WI38 (cell line): ENCODE measurements at regions not wholly inside any gene's neighbourhood (a gene's known extent, or its start where the extent isn't known, plus 50 kb on each side); places are given as distances from the start of the nearest gene placed in this dataset.

Source experiments
- H3K4me3 ChIP-seq: 2 replicates; pipeline ENCODE4 v1.5.1; 2011; ENCODE audit warnings: low read depth, mild to moderate bottlenecking, control low read depth, low read length
- TF ChIP-seq, protein P1 (sequence below): IDR thresholded peaks from 2 replicates; pipeline ENCODE4 v1.5.1; 2012; ENCODE audit warnings: low read depth, mild to moderate bottlenecking, control low read depth, low read length

DNA sequence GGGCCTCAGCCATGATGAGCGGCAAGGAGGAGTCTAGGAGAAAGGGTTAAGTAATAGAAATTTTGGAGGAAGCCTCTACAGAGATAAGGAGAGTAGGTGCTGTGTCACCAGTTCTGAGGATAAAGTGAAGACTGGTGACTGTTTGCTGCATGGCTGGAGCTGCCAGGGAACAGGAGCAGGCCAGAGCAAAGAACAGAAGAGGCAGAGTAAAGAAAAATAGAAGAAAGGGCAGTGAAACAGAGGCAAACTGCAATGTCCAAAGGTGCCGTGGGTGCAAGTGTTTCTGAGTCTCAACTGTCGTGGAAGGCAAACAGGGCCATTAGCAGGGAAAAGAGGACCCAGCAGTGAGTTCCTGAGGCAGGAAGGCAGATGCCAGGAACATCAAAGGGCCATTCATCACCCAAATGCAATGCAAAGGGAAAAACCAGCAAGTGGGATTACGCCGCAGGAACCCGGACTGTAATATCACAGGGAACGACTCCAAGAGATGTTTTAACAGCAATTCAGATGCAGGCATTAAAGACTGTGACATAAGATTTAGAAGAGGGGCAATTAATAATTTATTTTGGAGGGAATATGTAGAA, 318.3 kb downstream of the FOXO1 start:
- no peak overlapping the region for H3K4me3 ChIP-seq
- TF ChIP-seq, protein P1, sequence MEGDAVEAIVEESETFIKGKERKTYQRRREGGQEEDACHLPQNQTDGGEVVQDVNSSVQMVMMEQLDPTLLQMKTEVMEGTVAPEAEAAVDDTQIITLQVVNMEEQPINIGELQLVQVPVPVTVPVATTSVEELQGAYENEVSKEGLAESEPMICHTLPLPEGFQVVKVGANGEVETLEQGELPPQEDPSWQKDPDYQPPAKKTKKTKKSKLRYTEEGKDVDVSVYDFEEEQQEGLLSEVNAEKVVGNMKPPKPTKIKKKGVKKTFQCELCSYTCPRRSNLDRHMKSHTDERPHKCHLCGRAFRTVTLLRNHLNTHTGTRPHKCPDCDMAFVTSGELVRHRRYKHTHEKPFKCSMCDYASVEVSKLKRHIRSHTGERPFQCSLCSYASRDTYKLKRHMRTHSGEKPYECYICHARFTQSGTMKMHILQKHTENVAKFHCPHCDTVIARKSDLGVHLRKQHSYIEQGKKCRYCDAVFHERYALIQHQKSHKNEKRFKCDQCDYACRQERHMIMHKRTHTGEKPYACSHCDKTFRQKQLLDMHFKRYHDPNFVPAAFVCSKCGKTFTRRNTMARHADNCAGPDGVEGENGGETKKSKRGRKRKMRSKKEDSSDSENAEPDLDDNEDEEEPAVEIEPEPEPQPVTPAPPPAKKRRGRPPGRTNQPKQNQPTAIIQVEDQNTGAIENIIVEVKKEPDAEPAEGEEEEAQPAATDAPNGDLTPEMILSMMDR = no peak

DNA sequence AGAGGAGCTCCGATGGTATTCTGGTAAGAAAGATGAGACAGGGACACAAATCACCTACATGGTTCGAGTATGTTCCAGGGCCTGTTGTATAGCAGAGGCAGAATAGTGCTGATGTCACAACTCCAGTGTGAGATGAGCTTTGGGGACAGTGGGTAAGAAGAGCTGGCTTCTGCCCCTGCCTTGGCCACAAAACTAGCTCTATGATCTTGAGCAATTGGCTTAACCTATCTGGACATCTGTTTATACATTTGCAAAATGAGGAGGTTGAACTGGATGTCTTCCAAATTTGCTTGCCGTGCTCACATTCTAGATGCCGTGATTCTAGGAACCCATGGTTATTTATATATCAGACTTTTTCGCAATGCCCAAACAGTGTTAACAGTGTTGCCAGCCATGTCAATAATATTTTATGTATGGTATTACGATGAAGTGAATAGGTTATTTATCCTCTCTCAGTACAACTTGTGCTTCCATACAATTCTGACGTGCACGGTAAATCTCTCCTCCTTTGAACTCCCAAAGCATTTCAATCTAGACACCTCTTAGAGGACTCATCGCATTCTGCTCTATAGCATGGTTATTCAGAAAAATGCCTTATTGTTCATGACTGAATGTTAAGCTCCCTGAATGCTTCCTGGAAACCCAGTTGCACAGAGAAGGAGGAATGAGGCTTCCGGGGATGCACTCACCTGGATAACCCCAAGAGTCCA, 316.0 kb downstream of the FOXO1 start:
- H3K4me3 ChIP-seq = no peak overlapping the region
- TF ChIP-seq, protein P1 = no peak

DNA sequence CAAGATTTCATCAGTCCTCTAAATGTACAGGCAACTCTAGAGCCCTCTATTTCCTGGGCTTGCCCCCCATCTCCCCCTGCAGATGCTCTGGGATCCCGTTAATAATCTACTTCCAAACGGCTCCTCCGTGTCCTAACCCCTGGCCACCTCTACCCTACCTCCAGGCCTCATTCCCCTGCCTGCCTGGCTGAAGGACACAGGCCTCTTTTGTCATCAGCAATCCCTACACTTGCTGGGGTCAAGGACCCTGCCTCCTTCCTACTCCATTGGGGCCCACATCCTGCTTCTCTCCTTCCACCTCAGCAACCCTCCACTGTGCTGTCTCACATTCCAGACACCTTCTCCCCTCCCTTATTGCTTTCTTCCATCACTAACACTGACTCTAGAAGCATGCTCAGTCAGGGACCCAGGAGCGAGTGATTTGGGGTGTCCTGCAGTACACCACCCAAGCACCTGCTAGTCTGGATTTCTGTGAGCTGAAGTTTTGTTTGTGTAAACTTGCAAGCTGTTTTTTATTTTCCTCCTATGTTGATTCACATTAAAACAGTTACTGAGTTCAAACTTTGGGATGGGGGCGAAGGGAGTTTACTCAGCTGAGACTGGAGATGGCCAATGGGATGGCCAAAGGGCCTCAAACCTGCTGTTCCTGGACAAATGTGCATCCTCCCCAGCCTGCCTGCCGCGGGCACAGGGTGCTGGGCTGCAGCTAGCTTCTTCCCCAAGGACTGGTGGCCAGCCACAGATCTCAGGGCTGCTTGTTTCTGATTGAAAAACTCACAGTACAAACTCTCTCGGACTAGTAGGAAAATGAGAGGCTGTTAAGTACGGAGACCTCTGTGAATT, 314.7 kb downstream of the FOXO1 start:
- H3K4me3 ChIP-seq = no peak overlapping the region
- TF ChIP-seq, protein P1 = no peak

DNA sequence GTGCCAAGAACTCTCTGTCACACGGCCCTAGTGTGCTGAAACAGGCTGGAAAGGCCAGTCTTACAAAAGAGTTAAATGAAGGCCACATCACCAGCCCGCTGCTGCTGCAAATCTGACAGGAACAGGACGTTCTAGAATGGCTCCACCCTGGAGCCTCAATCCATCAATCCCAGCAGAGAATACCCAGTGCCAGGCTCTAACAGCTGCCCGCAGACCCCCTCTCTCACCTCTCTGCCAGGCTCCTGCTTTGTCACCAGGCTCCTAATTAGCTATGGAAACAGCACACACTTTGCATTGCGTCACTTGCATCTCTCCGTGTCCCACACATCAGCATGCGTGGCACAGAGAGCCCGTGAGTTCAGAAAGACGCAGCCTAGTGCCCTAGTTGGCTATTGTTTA, 314.1 kb downstream of the FOXO1 start:
- H3K4me3 ChIP-seq = no peak overlapping the region
- TF ChIP-seq, protein P1 = no peak

DNA sequence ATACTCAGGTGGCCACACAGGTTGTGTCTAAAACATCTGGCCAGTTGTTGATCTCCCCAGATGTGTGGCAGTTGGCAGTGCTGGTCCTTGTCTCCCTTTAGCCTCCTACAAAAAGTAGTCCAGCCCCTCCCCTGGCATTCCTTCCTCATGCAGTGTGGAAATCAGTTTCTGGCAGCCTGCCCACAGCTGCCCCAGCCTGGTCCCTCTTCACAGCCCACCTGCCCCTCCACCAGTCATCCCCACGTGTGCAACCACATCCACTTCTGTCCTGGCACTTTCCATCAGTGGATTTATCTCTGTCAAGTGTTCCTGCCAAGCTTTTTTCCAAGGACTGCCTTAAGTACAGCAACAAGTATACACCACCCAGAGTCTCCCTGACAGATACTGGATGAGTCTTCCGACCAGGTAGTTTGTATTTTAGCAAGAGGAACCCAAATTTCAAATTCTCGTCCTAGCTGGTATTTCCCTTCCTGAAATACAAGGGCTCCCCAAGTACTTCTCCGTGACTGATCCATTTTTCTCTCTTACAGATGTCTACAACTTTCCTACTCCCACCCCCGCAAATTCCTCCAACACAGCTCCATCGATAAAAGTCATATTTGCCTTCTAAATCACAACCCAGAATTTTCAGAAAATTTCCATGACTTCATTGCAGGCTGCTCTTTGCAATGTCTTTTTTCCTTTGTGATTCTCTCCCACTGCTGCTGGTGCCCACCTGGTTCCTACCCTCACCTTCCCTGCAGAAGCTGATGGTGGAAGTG, 313.5 kb downstream of the FOXO1 start:
- H3K4me3 ChIP-seq = no peak overlapping the region
- TF ChIP-seq, protein P1 = no peak

DNA sequence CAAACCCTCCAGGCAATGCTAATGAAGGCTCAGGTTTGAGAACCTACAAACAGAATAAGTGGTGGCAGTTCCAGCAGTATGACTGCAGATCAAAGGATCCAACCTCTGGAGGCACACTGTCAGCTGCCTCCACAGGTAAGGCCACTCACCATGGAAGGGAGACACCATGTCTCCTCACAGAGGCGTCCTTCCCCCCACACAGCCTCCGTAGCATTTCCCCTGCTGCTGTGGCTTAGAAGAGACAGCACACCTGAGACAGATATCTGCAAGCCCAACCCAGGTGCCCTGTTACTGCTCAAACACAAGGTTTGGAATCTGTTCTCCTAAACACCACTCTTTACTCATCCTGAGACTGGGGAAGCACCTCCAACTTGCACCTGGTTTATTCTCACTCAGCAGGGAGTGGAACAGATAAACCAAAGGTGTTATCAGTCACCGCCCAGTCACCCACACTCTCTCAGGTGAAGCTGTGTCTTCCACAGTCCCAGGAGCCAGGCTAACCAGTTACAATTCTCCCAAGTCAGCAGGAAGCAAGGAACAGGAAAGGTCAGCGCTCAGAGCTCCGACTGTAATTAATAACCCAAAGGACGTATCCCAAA, 311.2 kb downstream of the FOXO1 start:
- no peak overlapping the region for H3K4me3 ChIP-seq
- TF ChIP-seq, protein P1 = no peak
